ENCODE measurements at regions not wholly inside any gene's neighbourhood (a gene's known extent, or its start where the extent isn't known, plus 50 kb on each side); places are given as distances from the start of the nearest gene placed in this dataset.

GRCh38 chr11:33445761-33446161 lies 188.6 kb downstream of the HIPK3 start:
- Histone ChIP-seq H3K27ac (no peak overlapping the region), H3K4me3 (no peak overlapping the region), H3K36me3 (ENCODE audit: low read depth, missing control alignments) (no peaks in the 10 kb centered on the region), H3K27me3 (no peaks in the 10 kb centered on the region), H3K9me3 (no peaks in the 10 kb centered on the region), H3K4me1 (no peaks in the 10 kb centered on the region)
- intact Hi-C loops (cut with DNase I; ENCODE audit: low total_unique reads) = no loop called here
- no peak for DNase-seq
- TF ChIP-seq POLR2A (IDR thresholded peaks at IDR 0.05) = no peak
- TF ChIP-seq CTCF (IDR thresholded peaks at IDR 0.05) = no peak
- 60 to 78% methylated on average over 1 of the region's 1 CpG for WGBS, 2 donors

- TF ChIP-seq CTCF (IDR thresholded peaks at IDR 0.05) (no peak), POLR2A (IDR thresholded peaks at IDR 0.05) (no peak)
- Histone ChIP-seq H3K4me3 (no peak overlapping the region), H3K36me3 (ENCODE audit: low read depth, missing control alignments) (no peaks in the 10 kb centered on the region), H3K27me3 (no peaks in the 10 kb centered on the region), H3K4me1 (no peaks in the 10 kb centered on the region), H3K9me3 (no peaks in the 10 kb centered on the region), H3K27ac (no peak overlapping the region)
- no peak for DNase-seq
- WGBS, 2 donors = 67 to 72% methylated on average over 4 of the region's 4 CpGs
- intact Hi-C loops (cut with DNase I; ENCODE audit: low total_unique reads) = no loop called here
Measured at GRCh38 chr11:33444835-33445594, 187.8 kb downstream of the HIPK3 start.

GRCh38 chr11:33443684-33444083 lies 186.5 kb downstream of the HIPK3 start:
- intact Hi-C loops (cut with DNase I; ENCODE audit: low total_unique reads) = no loop called here
- no peak for DNase-seq
- H3K9me3 ChIP-seq = no peaks in the 10 kb centered on the region
- H3K4me1 ChIP-seq = no peaks in the 10 kb centered on the region
- TF ChIP-seq POLR2A (IDR thresholded peaks at IDR 0.05) (no peak), CTCF (IDR thresholded peaks at IDR 0.05) (no peak)
- no peaks in the 10 kb centered on the region for H3K36me3 ChIP-seq (ENCODE audit: low read depth, missing control alignments)
- H3K4me3 ChIP-seq = no peak overlapping the region
- no peak overlapping the region for H3K27ac ChIP-seq
- H3K27me3 ChIP-seq = no peaks in the 10 kb centered on the region

GRCh38 chr11:33438301-33438700 lies 181.1 kb downstream of the HIPK3 start:
- WGBS, 2 donors = 86 to 90% methylated on average over 7 of the region's 7 CpGs

More at GRCh38 chr11:33438301-33438700, 181.1 kb downstream of the HIPK3 start:
- intact Hi-C loops (cut with DNase I; ENCODE audit: low total_unique reads) = no loop called here
- H3K27me3 ChIP-seq = no peaks in the 10 kb centered on the region
- H3K4me3 ChIP-seq = no peak overlapping the region
- H3K9me3 ChIP-seq = no peaks in the 10 kb centered on the region
- no peaks in the 10 kb centered on the region for H3K36me3 ChIP-seq (ENCODE audit: low read depth, missing control alignments)
- TF ChIP-seq POLR2A (IDR thresholded peaks at IDR 0.05) = no peak
- TF ChIP-seq CTCF (IDR thresholded peaks at IDR 0.05) = no peak
- no peak for DNase-seq
- H3K4me1 ChIP-seq = no peaks in the 10 kb centered on the region
- H3K27ac ChIP-seq = no peak overlapping the region

All from testis (tissue), 2 donors.